ENCODE measurements at regions not wholly inside any gene's neighbourhood (a gene's known extent, or its start where the extent isn't known, plus 50 kb on each side); places are given as distances from the start of the nearest gene placed in this dataset.

- no peak overlapping the region for H3K4me2 ChIP-seq (ENCODE audit: low read depth, low read length)
- no peak overlapping the region for H3K27ac ChIP-seq (ENCODE audit: extremely low read length, insufficient read depth, low read length)
- H3K9me3 ChIP-seq (ENCODE audit: low read length), result no peaks in the 10 kb centered on the region
- ATAC-seq (no peak), FAIRE-seq (no peak), DNase-seq (ENCODE audit: low spot score) (no peak)
- in situ Hi-C loops (cut with HindIII; ENCODE audit: extremely low pct_ligation_motif_present, low pct_unique_long_range_greater_than_20kb) (no loop called here), intact Hi-C loops (cut with micrococcal nuclease; ENCODE audit: unreplicated experiment) (no loop called here)
- H4K20me1 ChIP-seq (ENCODE audit: insufficient read depth, low read length), result no peaks in the 10 kb centered on the region
- no peaks in the 10 kb centered on the region; a peak in 1 of 5 replicates for H3K27me3 ChIP-seq (ENCODE audit: control insufficient read depth in 1 of 2, insufficient read depth in 2 of 2, low read length in 2 of 2)
- no peak for TF ChIP-seq NFKBIZ (CRISPR knock-in tag; IDR thresholded peaks at IDR 0.05)
- no peak for TF ChIP-seq ZNF577 (CRISPR knock-in tag; IDR thresholded peaks at IDR 0.05; ENCODE audit: borderline replicate concordance, low read depth)
- no peak for TF ChIP-seq ZNF562 (CRISPR knock-in tag; IDR thresholded peaks at IDR 0.05; ENCODE audit: borderline replicate concordance)
- no peak for TF ChIP-seq GLI4 (CRISPR knock-in tag; IDR thresholded peaks at IDR 0.05; ENCODE audit: borderline replicate concordance)
- TF ChIP-seq XBP1 (CRISPR knock-in tag; IDR thresholded peaks at IDR 0.05), result no peak
- TF ChIP-seq ASH2L (IDR thresholded peaks at IDR 0.05; ENCODE audit: insufficient read length, low read depth, low read length), result no peak
- TF ChIP-seq FOSL1 (CRISPR knock-in tag; IDR thresholded peaks at IDR 0.05; ENCODE audit: borderline replicate concordance), result no peak
- no peak for TF ChIP-seq MIER2 (CRISPR knock-in tag; IDR thresholded peaks at IDR 0.05)
- no peak overlapping the region for H3K9ac ChIP-seq (ENCODE audit: insufficient read depth, low read depth, low read length)
- 0% methylated on average over 1 of the region's 2 CpGs for WGBS (ENCODE audit: low lambda C conversion rate)
- BruUV-seq (replicated peaks), result no TSS peak
- H3K4me1 ChIP-seq (ENCODE audit: insufficient read depth, low read length), result no peaks in the 10 kb centered on the region
- POLR2A ChIA-PET, result no interaction called here
- no peak overlapping the region for H2AFZ ChIP-seq (ENCODE audit: low read length)
- H3K79me2 ChIP-seq (ENCODE audit: insufficient read depth, low read length), result no peaks in the 10 kb centered on the region
- CTCF ChIA-PET (ENCODE audit: low intra/inter-chr PET ratio, low total read pairs), result no interaction called here
- H3K4me3 ChIP-seq (replicated peaks in 1 of 3; ENCODE audit: insufficient read depth in 1 of 3, low read depth in 2 of 3, low read length in 3 of 3), result no peak overlapping the region
- H3K36me3 ChIP-seq (replicated peaks in 1 of 2; ENCODE audit: control insufficient read depth in 1 of 2, insufficient read depth in 2 of 2, low read length in 2 of 2), result no peaks in the 10 kb centered on the region
Measured at GRCh38 chrX:69260169-69260568, 94.9 kb upstream of the PJA1 start.

- Histone ChIP-seq H3K27ac (ENCODE audit: extremely low read length, insufficient read depth, low read length) (no peak overlapping the region), H3K4me3 (replicated peaks in 1 of 3; ENCODE audit: insufficient read depth in 1 of 3, low read depth in 2 of 3, low read length in 3 of 3) (no peak overlapping the region), H3K27me3 (ENCODE audit: control insufficient read depth in 1 of 2, insufficient read depth in 2 of 2, low read length in 2 of 2) (no peaks in the 10 kb centered on the region; a peak in 1 of 5 replicates), H2AFZ (ENCODE audit: low read length) (no peak overlapping the region), H3K9ac (ENCODE audit: insufficient read depth, low read depth, low read length) (no peak overlapping the region), H3K79me2 (ENCODE audit: insufficient read depth, low read length) (no peaks in the 10 kb centered on the region), H3K4me2 (ENCODE audit: low read depth, low read length) (no peak overlapping the region), H4K20me1 (ENCODE audit: insufficient read depth, low read length) (no peaks in the 10 kb centered on the region), H3K4me1 (ENCODE audit: insufficient read depth, low read length) (no peaks in the 10 kb centered on the region), H3K9me3 (ENCODE audit: low read length) (no peaks in the 10 kb centered on the region), H3K36me3 (replicated peaks in 1 of 2; ENCODE audit: control insufficient read depth in 1 of 2, insufficient read depth in 2 of 2, low read length in 2 of 2) (no peaks in the 10 kb centered on the region)
- ChIA-PET CTCF (ENCODE audit: low intra/inter-chr PET ratio, low total read pairs) (no interaction called here), POLR2A (no interaction called here)
- ATAC-seq (no peak), DNase-seq (ENCODE audit: low spot score) (no peak), FAIRE-seq (no peak)
- WGBS (ENCODE audit: low lambda C conversion rate), result no CpG with 5 or more reads among the region's 4 CpGs
- intact Hi-C loops (cut with micrococcal nuclease; ENCODE audit: unreplicated experiment) (no loop called here), in situ Hi-C loops (cut with HindIII; ENCODE audit: extremely low pct_ligation_motif_present, low pct_unique_long_range_greater_than_20kb) (no loop called here)
- TF ChIP-seq, protein P1, sequence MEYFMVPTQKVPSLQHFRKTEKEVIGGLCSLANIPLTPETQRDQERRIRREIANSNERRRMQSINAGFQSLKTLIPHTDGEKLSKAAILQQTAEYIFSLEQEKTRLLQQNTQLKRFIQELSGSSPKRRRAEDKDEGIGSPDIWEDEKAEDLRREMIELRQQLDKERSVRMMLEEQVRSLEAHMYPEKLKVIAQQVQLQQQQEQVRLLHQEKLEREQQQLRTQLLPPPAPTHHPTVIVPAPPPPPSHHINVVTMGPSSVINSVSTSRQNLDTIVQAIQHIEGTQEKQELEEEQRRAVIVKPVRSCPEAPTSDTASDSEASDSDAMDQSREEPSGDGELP (IDR thresholded peaks at IDR 0.05; ENCODE audit: borderline replicate concordance, low read depth), result no peak
- no TSS peak for BruUV-seq (replicated peaks)
Measured at GRCh38 chrX:69258893-69259292, 93.6 kb upstream of the PJA1 start.

Data from HepG2 (cell line).